NCI-H2227 (cell line): ENCODE measurements at regions not wholly inside any gene's neighbourhood (a gene's known extent, or its start where the extent isn't known, plus 50 kb on each side); places are given as distances from the start of the nearest gene placed in this dataset.
"Not testable (repeated sequence)": the region's sequence is repeated elsewhere in the genome, so short reads cannot be mapped to it uniquely, and the experiment has no call there.

Experiments used
- DNase-seq: peaks from one replicate; lab custom pipeline; 2025; ENCODE audit not compliant: unreplicated experiment; lab: John Stamatoyannopoulos, UW

DNA sequence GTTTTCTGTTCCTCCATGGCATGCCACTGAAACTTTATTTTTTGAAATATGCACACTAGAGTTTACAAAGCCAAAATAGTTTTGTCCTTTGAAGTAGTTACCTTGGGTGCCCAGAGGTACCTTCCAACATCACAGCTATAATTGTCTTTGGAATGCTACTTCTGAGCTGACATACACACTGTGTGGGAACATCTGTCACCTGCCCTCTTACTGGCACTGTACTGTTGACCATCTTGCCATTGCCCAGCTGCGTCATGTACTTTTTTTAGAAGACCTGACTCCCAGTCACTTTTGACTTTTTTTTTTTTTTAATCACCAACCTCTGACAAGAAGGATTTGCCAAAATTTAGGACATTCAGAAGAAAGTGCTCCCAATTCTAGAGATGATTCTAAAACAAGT lies 200.5 kb upstream of the CXorf66 start:
- no peak for DNase-seq

- DNase-seq = peak; percentile 72
Measured at GRCh38 chrX:140164391-140164790, 199.1 kb upstream of the CXorf66 start.

DNA sequence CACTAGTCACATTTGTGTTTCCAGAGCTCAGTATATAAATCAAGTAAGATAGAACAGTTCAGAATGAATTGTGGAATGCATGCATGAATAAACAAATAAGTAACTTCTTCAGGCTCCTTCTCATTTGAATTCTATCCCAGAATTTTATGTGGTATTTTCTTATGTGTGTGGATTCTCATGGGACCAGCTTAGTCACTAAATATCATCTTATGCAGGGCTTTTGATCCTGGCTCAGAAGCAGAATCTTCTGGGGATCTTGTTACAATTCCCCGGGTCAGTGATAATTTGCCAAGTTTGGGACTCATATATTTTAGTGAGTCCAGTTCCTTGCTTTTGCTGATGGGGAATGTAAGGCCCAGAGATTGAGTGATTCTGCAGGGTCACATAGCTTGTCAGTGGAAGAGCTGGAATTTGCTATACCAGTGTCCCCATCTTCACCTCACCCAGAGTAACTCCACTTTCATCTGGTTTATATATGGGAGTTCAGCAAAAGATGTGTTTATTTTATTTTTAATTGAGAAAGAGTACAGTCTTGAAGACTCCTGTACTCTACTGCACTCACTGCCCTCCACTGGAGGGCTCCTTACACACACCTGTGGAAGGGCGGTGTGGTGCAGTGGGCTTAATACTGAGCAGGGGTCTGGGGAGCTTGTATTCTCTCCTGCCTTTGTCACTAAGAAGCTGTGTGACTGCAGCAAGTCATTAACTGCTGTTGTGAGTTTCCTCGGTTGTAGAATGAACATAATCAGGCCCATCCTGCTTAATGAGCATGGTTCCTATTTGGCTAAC lies 198.2 kb upstream of the CXorf66 start:
- DNase-seq = no peak

- no peak for DNase-seq
Measured at GRCh38 chrX:140157611-140158010, 192.3 kb upstream of the CXorf66 start.

GRCh38 chrX:140157143-140157542 lies 191.8 kb upstream of the CXorf66 start:
- no peak for DNase-seq

- DNase-seq = no peak
Measured at GRCh38 chrX:140151316-140151715, 186.0 kb upstream of the CXorf66 start.

GRCh38 chrX:140149761-140150160 lies 184.4 kb upstream of the CXorf66 start:
- no peak for DNase-seq

- DNase-seq = peak; percentile 19
Measured at GRCh38 chrX:140141444-140142029, 176.2 kb upstream of the CXorf66 start.

DNA sequence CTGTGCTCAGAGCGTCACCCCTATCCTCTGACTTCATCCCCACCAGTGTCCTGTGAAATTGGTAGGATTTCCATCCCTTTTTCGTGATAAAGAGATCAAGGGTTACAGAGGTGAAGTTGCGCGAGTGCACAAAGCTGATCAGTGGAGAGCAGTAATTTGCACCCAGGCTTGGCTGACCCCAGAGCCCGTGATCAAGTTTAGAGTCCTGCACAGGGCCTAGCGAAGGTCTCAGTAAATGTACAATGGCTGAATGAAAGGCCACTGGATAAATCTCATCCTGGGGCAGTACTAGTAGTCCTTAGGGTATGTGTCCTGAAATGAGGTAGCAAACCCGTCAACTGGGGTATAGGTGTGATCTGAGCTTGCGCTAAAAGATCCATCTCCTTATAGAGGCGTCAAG lies 173.2 kb upstream of the CXorf66 start:
- not testable (repeated sequence) for DNase-seq

GRCh38 chrX:140138065-140138464 lies 172.7 kb upstream of the CXorf66 start:
- DNase-seq = not testable (repeated sequence)

DNA sequence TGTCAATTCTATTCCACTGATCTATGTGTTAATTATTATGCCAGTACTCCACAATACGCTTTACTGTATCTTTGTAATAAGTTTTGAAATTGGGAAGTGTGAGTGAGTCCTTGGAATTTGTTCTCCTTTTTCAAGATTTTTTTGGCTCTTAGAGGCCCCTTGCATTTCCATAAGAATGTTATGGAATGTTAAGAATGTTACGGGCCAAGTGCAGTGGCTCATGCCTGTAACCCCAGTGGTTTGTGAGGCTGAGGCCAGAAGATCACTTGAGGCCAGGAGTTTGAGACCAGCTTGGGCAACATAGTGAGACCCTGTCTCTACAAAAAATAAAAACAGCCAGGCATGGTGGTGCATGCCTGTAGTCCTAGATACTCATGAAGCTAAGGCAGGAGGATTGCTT lies 167.6 kb upstream of the CXorf66 start:
- no peak for DNase-seq

- no peak for DNase-seq
Measured at GRCh38 chrX:140123446-140123845, 158.1 kb upstream of the CXorf66 start.

DNA sequence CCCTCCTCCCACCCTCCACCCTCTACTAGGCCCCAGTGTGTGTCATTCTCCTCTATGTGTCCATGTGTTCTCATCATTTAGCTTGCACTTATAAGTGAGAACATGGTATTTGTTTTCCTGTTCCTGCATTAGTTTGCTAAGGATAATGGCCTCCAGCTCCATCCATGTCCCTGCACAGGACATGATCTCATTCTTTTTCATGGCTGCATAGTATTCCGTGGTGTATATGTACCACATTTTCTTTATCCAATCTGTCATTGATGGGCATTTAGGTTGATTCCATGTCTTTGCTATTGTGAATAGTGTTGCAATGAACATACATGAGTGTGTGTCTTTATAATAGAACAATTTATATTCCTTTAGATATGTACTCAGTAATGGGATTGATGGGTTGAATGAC lies 148.7 kb upstream of the CXorf66 start:
- DNase-seq = not testable (repeated sequence)

- no peak for DNase-seq
Measured at GRCh38 chrX:140110081-140110650, 144.8 kb upstream of the CXorf66 start.

DNA sequence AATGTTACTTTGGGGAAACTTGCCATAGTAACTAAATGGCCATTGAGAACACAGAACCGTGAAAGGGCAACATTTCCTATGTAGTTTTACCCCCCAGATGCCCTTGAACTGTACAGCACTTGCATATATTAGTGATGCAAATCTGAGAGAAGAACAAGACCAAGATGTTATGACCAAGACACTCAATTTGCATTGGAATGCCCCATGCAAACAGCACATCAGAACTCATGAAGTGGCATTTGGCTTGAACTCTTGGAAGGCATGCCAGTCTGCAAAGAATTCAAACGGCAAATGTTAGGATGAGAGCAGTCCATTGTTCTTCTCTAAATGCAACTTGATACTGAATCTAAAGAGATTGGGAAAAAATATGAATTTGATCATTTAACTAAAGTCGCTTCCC lies 139.4 kb upstream of the CXorf66 start:
- DNase-seq = no peak

DNA sequence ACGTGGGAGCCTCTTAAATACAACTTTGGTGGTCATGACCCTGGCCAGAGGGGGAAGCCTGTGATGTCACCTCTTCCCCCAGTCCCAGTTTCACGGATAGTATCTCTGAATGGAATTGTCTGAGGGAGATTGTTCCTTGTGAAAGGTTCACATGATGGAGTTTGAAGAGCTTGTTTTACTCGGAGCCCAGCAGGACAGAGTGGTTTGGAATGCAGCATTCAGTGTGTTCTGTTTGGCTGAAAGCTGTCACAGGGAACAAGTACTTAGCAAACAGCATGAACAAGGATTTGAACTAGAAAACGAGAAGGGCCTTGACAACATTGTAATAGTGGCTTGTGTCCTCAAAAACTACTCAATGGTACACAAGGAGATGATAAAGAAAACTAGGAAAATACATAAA lies 133.9 kb upstream of the CXorf66 start:
- no peak for DNase-seq

GRCh38 chrX:140092121-140092520 lies 126.8 kb upstream of the CXorf66 start:
- DNase-seq = no peak

DNA sequence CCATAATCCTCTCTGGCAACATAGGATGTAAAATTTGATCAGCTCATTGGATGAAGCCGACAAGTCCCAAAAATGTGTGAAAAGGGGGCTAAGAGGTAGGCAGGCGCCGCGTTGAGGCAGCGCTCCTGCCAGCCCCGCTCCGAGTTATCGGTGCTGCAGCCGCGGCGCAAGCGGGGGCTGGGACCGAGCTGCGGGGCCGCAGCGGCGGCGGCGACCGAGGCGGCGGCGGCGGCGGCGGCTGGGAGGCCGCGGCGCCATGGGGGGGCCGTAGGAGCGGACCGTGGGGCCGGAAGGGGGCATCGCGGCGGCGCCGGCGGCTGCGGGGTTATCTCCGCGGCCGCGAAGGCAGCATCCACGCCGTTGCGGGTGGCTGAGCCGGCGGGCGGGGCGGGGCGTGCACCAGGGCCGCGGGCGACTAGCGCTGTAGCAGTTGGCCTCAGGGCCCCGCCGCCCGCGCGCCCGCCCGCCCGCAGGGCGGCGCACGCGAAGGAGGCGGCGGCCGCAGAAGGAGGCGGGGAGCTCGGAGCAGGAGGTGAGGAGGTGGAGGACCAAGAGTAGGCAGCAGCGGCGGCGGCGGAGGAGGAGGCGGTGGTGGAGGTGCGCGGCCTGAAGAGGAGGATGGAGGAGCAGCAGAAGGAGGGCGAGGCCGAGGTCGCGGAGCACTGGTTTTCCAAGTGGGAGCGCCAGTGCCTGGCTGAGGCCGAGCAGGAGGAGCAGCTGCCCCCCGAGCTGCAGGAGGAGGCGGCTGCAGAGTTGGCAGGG lies 126.0 kb upstream of the CXorf66 start:
- peak; percentile 36 for DNase-seq

GRCh38 chrX:140090800-140091124 lies 125.4 kb upstream of the CXorf66 start:
- DNase-seq = no peak

DNA sequence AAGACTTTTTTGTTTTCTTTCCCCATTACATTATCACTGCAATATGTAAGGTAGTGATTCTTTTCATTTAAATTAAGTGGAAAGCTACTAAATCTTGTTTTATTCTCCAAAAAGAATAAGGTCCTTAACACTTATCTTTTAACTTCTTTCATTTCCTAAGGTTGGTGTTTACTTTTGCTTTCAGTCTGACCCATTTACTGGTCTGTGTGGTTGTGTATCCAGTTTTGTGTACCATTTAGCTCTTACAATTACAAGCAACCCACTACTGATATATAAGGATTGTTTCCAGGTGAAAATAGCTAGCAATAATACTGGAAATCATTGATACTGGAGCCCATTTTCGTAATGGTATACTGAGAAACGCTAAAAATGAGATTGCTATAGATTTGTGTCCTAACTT lies 123.1 kb upstream of the CXorf66 start:
- no peak for DNase-seq

GRCh38 chrX:140087875-140088274 lies 122.6 kb upstream of the CXorf66 start:
- DNase-seq = no peak

DNA sequence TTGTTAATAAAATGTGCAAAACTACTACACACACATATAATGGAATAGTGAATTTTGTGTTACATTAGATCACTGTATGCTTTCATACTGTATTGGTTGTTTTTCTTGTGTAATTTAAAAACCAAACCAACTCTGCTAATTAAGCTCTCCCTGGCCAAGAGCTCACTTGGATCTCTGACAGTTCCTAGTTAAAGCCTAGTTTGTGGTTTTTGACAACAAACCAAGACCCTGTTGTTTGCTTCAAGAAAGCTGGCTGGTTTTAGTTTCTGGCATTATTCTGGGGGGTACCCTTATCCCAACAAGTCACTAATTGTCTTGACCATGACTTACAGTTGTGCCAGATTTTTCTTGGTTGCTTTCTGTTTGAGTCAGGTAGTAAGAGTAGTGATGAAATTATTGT lies 121.4 kb upstream of the CXorf66 start:
- DNase-seq = no peak
